Lower leg skin (tissue), 3 donors: ENCODE measurements at regions not wholly inside any gene's neighbourhood (a gene's known extent, or its start where the extent isn't known, plus 50 kb on each side); places are given as distances from the start of the nearest gene placed in this dataset.

ENCODE experiments used
- POLR2A ChIP-seq, 2 donors: fragments of 450-650 bp; IDR thresholded peaks; one replicate each; pipeline ENCODE4 v1.6.1; 2016 to 2017; ENCODE audit warnings: antibody characterized with exemption in 2 of 2, mild to moderate bottlenecking in 1 of 2, moderate library complexity in 1 of 2
- TF ChIP-seq, protein P1 (sequence below), 3 donors: fragments of 450-650 bp; IDR thresholded peaks; one replicate each; pipeline ENCODE4 v1.5.1; 2016; ENCODE audit warnings: antibody characterized with exemption in 3 of 3, mild to moderate bottlenecking in 3 of 3, moderate library complexity in 2 of 3

DNA sequence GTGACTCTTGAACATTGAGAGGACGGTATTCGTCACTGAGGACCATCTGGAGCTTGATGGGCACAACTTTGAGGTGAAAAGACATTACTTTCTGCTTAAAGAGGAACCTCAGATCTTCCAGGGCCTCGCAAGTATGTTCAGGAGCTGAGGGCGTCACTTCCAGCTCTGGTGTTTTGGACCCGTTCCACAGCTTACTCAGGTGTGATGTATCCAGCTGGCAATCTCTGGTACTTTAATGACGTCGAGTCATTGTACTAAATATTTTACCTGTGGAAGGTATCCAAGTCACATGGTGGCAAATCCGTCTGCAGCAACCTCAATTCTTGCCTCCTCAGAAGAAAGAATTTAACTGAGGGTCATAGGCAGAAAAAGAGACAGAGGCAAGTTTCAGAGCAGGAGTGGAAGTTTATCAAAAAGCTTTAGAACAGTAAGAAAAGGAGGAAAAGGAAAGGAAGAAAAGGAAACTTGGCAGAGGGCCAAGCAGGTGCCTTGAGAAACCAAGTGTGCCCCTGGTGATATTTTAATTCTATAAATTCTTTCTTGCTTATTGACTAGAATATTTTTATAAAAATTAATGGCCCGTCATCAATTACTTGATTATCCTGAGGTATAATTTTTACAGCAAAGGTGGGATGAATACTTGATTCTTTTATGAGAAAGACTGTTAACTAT is 250.6 kb downstream of the AEBP2 start:
- TF ChIP-seq, protein P1, sequence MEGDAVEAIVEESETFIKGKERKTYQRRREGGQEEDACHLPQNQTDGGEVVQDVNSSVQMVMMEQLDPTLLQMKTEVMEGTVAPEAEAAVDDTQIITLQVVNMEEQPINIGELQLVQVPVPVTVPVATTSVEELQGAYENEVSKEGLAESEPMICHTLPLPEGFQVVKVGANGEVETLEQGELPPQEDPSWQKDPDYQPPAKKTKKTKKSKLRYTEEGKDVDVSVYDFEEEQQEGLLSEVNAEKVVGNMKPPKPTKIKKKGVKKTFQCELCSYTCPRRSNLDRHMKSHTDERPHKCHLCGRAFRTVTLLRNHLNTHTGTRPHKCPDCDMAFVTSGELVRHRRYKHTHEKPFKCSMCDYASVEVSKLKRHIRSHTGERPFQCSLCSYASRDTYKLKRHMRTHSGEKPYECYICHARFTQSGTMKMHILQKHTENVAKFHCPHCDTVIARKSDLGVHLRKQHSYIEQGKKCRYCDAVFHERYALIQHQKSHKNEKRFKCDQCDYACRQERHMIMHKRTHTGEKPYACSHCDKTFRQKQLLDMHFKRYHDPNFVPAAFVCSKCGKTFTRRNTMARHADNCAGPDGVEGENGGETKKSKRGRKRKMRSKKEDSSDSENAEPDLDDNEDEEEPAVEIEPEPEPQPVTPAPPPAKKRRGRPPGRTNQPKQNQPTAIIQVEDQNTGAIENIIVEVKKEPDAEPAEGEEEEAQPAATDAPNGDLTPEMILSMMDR (IDR thresholded peaks at IDR 0.05): no peak
- TF ChIP-seq POLR2A (IDR thresholded peaks at IDR 0.05): no peak
